ENCODE measurements at regions not wholly inside any gene's neighbourhood (a gene's known extent, or its start where the extent isn't known, plus 50 kb on each side); places are given as distances from the start of the nearest gene placed in this dataset.

GRCh38 chr2:217048730-217049129, 188.9 kb upstream of the TNP1 start:
- DNase-seq = no peak

GRCh38 chr2:217047631-217048030, 187.8 kb upstream of the TNP1 start:
- DNase-seq = no peak

- no peak for DNase-seq
Observed at GRCh38 chr2:217047209-217047608, 187.3 kb upstream of the TNP1 start.

- no peak for DNase-seq
Observed at GRCh38 chr2:217045700-217046475, 186.0 kb upstream of the TNP1 start.

GRCh38 chr2:217040099-217040498, 180.2 kb upstream of the TNP1 start:
- DNase-seq = no peak

GRCh38 chr2:217038001-217038400, 178.1 kb upstream of the TNP1 start:
- no peak for DNase-seq

GRCh38 chr2:217037353-217037752, 177.5 kb upstream of the TNP1 start:
- DNase-seq = no peak

- DNase-seq = no peak
Observed at GRCh38 chr2:217035967-217036366, 176.1 kb upstream of the TNP1 start.

GRCh38 chr2:217033186-217033585, 173.3 kb upstream of the TNP1 start:
- no peak for DNase-seq

- no peak for DNase-seq
Observed at GRCh38 chr2:217031445-217031844, 171.6 kb upstream of the TNP1 start.

- DNase-seq = no peak
Observed at GRCh38 chr2:217030081-217030480, 170.2 kb upstream of the TNP1 start.

- no peak for DNase-seq
Observed at GRCh38 chr2:217028128-217028527, 168.3 kb upstream of the TNP1 start.

GRCh38 chr2:217027414-217027813, 167.6 kb upstream of the TNP1 start:
- no peak for DNase-seq

GRCh38 chr2:217026569-217026968, 166.7 kb upstream of the TNP1 start:
- no peak for DNase-seq

GRCh38 chr2:217026161-217026560, 166.3 kb upstream of the TNP1 start:
- DNase-seq = no peak

GRCh38 chr2:217023611-217024010, 163.7 kb upstream of the TNP1 start:
- DNase-seq = no peak

- no peak for DNase-seq
Observed at GRCh38 chr2:217017456-217018252, 157.8 kb upstream of the TNP1 start.

GRCh38 chr2:217016796-217017419, 157.0 kb upstream of the TNP1 start:
- DNase-seq = no peak

- no peak for DNase-seq
Observed at GRCh38 chr2:217014328-217015105, 154.7 kb upstream of the TNP1 start.

- no peak for DNase-seq
Observed at GRCh38 chr2:217013926-217014325, 154.1 kb upstream of the TNP1 start.

- DNase-seq = no peak
Observed at GRCh38 chr2:217011576-217011975, 151.7 kb upstream of the TNP1 start.

GRCh38 chr2:217010173-217010572, 150.3 kb upstream of the TNP1 start:
- no peak for DNase-seq

- DNase-seq = no peak
Observed at GRCh38 chr2:217008794-217009193, 148.9 kb upstream of the TNP1 start.

Measured in CD4-positive, alpha-beta T cell treated with Interleukin-10 for 1 hour (primary cell).